ENCODE measurements at regions not wholly inside any gene's neighbourhood (a gene's known extent, or its start where the extent isn't known, plus 50 kb on each side); places are given as distances from the start of the nearest gene placed in this dataset.

DNA sequence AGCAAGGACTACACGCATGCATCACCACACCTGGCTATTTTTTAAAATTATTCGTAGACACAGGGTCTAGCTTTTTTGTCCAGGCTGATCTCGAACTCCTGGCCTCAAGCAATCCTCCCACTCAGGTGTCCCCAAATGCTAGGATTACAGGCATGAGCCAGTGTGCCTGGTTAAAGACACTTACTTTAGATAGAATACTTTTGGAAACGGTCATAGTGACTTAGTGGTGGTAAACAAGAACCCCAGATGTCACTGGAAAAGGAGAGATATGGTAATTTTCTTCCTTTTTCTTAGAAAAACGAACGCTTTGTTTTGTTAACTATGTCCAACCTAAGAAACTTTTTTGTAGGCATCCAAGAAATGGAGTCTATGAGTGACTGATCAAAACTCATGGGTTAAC lies 137.3 kb downstream of the TFAP2B start:
- Histone ChIP-seq H3K4me3 (ENCODE audit: low read depth, low read length) (no peak overlapping the region), H3K27me3 (ENCODE audit: control insufficient read depth, insufficient read depth, low read length) (no peaks in the 10 kb centered on the region), H3K36me3 (ENCODE audit: control insufficient read depth, insufficient read depth, low read length) (no peaks in the 10 kb centered on the region)
- DNase-seq (ENCODE audit: low read depth): no peak
- TF ChIP-seq, protein P1, sequence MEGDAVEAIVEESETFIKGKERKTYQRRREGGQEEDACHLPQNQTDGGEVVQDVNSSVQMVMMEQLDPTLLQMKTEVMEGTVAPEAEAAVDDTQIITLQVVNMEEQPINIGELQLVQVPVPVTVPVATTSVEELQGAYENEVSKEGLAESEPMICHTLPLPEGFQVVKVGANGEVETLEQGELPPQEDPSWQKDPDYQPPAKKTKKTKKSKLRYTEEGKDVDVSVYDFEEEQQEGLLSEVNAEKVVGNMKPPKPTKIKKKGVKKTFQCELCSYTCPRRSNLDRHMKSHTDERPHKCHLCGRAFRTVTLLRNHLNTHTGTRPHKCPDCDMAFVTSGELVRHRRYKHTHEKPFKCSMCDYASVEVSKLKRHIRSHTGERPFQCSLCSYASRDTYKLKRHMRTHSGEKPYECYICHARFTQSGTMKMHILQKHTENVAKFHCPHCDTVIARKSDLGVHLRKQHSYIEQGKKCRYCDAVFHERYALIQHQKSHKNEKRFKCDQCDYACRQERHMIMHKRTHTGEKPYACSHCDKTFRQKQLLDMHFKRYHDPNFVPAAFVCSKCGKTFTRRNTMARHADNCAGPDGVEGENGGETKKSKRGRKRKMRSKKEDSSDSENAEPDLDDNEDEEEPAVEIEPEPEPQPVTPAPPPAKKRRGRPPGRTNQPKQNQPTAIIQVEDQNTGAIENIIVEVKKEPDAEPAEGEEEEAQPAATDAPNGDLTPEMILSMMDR (IDR thresholded peaks at IDR 0.05; ENCODE audit: insufficient read depth, low read length, poor library complexity, severe bottlenecking): no peak

DNA sequence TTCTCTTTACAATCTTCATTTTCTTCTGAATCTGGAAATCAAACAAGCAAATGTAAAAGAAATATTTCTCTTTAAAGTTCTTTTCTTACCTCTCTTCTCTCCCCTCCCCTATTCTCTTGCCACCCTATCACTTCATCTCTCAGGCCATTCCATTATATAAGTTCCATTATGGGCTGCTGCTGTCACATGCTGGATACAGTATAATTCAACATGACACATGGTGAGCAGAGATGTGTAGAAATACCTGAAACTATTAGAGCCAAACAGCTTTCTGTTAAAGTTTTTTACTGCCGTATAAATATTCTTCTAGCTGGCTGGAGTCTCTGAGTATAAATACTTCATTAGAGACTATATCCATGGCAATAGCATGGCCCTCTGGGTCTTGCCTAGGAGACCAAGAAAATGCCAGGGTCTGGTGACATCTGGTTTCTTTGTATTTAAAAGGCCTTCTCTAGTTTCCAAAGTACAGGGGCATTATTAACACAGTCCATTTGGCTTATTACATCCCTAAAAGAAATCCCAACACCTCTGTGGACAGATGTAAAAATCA lies 139.6 kb downstream of the TFAP2B start:
- no peak for DNase-seq (ENCODE audit: low read depth)
- Histone ChIP-seq H3K36me3 (ENCODE audit: control insufficient read depth, insufficient read depth, low read length) (no peaks in the 10 kb centered on the region), H3K4me3 (ENCODE audit: low read depth, low read length) (no peak overlapping the region), H3K27me3 (ENCODE audit: control insufficient read depth, insufficient read depth, low read length) (no peaks in the 10 kb centered on the region)
- TF ChIP-seq, protein P1 (IDR thresholded peaks at IDR 0.05; ENCODE audit: insufficient read depth, low read length, poor library complexity, severe bottlenecking): no peak

DNA sequence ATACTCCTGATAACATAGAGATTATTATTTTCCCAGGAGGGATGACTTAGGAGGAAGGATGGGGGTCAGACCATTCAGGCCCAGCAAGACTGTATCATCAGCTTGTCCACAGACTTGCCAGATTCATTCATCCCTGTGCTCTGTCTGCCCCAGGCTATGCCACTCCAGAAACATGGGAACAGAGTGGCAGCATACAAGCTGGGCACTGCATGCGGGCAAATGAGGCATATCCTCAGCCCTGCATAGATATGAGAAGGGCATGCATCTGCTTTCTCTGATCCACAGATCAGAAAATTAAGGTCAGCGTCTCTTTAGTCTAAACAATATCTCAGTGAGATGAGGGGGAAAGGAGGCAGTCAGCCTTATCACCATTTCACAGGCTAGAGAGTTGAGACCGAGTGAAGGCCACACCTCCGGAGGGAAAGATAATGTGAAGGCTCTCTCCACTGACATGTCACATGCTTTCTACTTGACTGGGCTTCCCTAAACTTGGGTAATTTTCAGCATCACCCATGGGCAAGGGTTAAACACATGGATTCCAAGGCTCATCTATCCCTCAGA lies 140.5 kb downstream of the TFAP2B start:
- TF ChIP-seq, protein P1 (IDR thresholded peaks at IDR 0.05; ENCODE audit: insufficient read depth, low read length, poor library complexity, severe bottlenecking): no peak
- no peaks in the 10 kb centered on the region for H3K27me3 ChIP-seq (ENCODE audit: control insufficient read depth, insufficient read depth, low read length)
- no peaks in the 10 kb centered on the region for H3K36me3 ChIP-seq (ENCODE audit: control insufficient read depth, insufficient read depth, low read length)
- no peak for DNase-seq (ENCODE audit: low read depth)
- no peak overlapping the region for H3K4me3 ChIP-seq (ENCODE audit: low read depth, low read length)

DNA sequence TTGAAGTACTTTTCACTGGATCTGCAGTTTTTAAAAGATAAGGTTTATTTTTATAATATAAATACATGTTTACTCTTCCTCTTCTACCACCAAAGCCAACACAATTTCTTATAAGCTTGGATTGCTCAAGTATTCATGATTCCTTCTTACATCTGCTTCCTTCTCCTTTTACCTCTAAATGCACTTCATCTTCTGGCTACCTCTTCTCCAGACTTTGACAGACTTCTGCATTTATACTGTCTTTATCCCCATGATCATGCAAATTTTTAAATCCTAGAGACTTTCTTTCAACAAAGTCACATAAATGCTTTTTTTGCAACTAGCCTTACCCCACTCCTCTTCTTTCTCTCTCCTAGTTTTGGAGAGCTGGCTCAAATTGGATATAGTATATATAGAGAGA lies 142.9 kb downstream of the TFAP2B start:
- H3K36me3 ChIP-seq (ENCODE audit: control insufficient read depth, insufficient read depth, low read length): no peaks in the 10 kb centered on the region
- no peak overlapping the region for H3K4me3 ChIP-seq (ENCODE audit: low read depth, low read length)
- no peaks in the 10 kb centered on the region for H3K27me3 ChIP-seq (ENCODE audit: control insufficient read depth, insufficient read depth, low read length)
- TF ChIP-seq, protein P1 (IDR thresholded peaks at IDR 0.05; ENCODE audit: insufficient read depth, low read length, poor library complexity, severe bottlenecking): no peak
- no peak for DNase-seq (ENCODE audit: low read depth)

GRCh38 chr6:50962213-50962759 lies 143.6 kb downstream of the TFAP2B start:
- TF ChIP-seq, protein P1 (IDR thresholded peaks at IDR 0.05; ENCODE audit: insufficient read depth, low read length, poor library complexity, severe bottlenecking): no peak
- H3K27me3 ChIP-seq (ENCODE audit: control insufficient read depth, insufficient read depth, low read length): no peaks in the 10 kb centered on the region
- H3K4me3 ChIP-seq (ENCODE audit: low read depth, low read length): no peak overlapping the region

GRCh38 chr6:50963952-50964351 lies 145.3 kb downstream of the TFAP2B start:
- TF ChIP-seq, protein P1 (IDR thresholded peaks at IDR 0.05; ENCODE audit: insufficient read depth, low read length, poor library complexity, severe bottlenecking): no peak

More at GRCh38 chr6:50962213-50962759, 143.6 kb downstream of the TFAP2B start:
- no peaks in the 10 kb centered on the region for H3K36me3 ChIP-seq (ENCODE audit: control insufficient read depth, insufficient read depth, low read length)
- no peak for DNase-seq (ENCODE audit: low read depth)

More at GRCh38 chr6:50963952-50964351, 145.3 kb downstream of the TFAP2B start:
- H3K4me3 ChIP-seq (ENCODE audit: low read depth, low read length): no peak overlapping the region
- DNase-seq (ENCODE audit: low read depth): no peak
- no peaks in the 10 kb centered on the region for H3K36me3 ChIP-seq (ENCODE audit: control insufficient read depth, insufficient read depth, low read length)
- H3K27me3 ChIP-seq (ENCODE audit: control insufficient read depth, insufficient read depth, low read length): no peaks in the 10 kb centered on the region
